ENCODE measurements at regions not wholly inside any gene's neighbourhood (a gene's known extent, or its start where the extent isn't known, plus 50 kb on each side); places are given as distances from the start of the nearest gene placed in this dataset.

GRCh38 chr1:213744780-213745179 lies 243.0 kb upstream of the PROX1 start:
- POLR2A ChIA-PET: no interaction called here
- no peaks in the 10 kb centered on the region for H3K4me1 Mint-ChIP-seq
- H3K36me3 Mint-ChIP-seq: no peaks in the 10 kb centered on the region
- CTCF ChIA-PET: interaction anchor here (0.7 kb wide), 1 partner anchor 20 kb away, joined by 3 read pairs; no protein-coding TSS in a partner anchor
- no peak overlapping the region for H3K27ac Mint-ChIP-seq
- Histone ChIP-seq H3K4me3 (ENCODE audit: low read length) (no peak overlapping the region), H3K27ac (ENCODE audit: low read depth, low read length) (no peak overlapping the region), H3K9me3 (ENCODE audit: control insufficient read depth in 2 of 3, low read length in 3 of 3) (no peaks in the 10 kb centered on the region), H3K27me3 (ENCODE audit: control insufficient read depth in 2 of 2, insufficient read depth in 2 of 2, low read length in 2 of 2) (no peaks in the 10 kb centered on the region), H3K4me1 (ENCODE audit: control insufficient read depth in 2 of 2, insufficient read depth in 2 of 2, low read length in 2 of 2) (no peaks in the 10 kb centered on the region), H3K36me3 (ENCODE audit: control insufficient read depth in 2 of 3, insufficient read depth in 3 of 3, low read length in 3 of 3) (no peaks in the 10 kb centered on the region)
- peaks cover 0 to 9% (median 0%) of the 10 kb centered on the region in 11 donors for H3K9me3 Mint-ChIP-seq
- DNase-seq (no peak), ATAC-seq (no peak)
- no peaks in the 10 kb centered on the region for H3K27me3 Mint-ChIP-seq
- intact Hi-C loops (cut with micrococcal nuclease): no loop called here
- no peak overlapping the region for H3K4me3 Mint-ChIP-seq

GRCh38 chr1:213745451-213745850 lies 242.3 kb upstream of the PROX1 start:
- DNase-seq (no peak), ATAC-seq (no peak)
- Mint-ChIP-seq H3K36me3 (no peaks in the 10 kb centered on the region), H3K4me3 (no peak overlapping the region), H3K27me3 (no peaks in the 10 kb centered on the region), H3K27ac (no peak overlapping the region), H3K4me1 (peaks cover 0 to 5% (median 0%) of the 10 kb centered on the region in 7 donors), H3K9me3 (peaks cover 0 to 9% (median 0%) of the 10 kb centered on the region in 11 donors)
- Histone ChIP-seq H3K27ac (ENCODE audit: low read depth, low read length) (no peak overlapping the region), H3K27me3 (ENCODE audit: control insufficient read depth in 2 of 2, insufficient read depth in 2 of 2, low read length in 2 of 2) (no peaks in the 10 kb centered on the region), H3K9me3 (ENCODE audit: control insufficient read depth in 2 of 3, low read length in 3 of 3) (no peaks in the 10 kb centered on the region), H3K4me3 (ENCODE audit: low read length) (no peak overlapping the region), H3K36me3 (ENCODE audit: control insufficient read depth in 2 of 3, insufficient read depth in 3 of 3, low read length in 3 of 3) (no peaks in the 10 kb centered on the region), H3K4me1 (ENCODE audit: control insufficient read depth in 2 of 2, insufficient read depth in 2 of 2, low read length in 2 of 2) (no peaks in the 10 kb centered on the region)
- POLR2A ChIA-PET: no interaction called here
- intact Hi-C loops (cut with micrococcal nuclease): no loop called here
- CTCF ChIA-PET: interaction anchor here (0.7 kb wide), 1 partner anchor 19 kb away, joined by 3 read pairs; no protein-coding TSS in a partner anchor

- H3K36me3 ChIP-seq (ENCODE audit: control insufficient read depth in 2 of 3, insufficient read depth in 3 of 3, low read length in 3 of 3): no peaks in the 10 kb centered on the region
- Mint-ChIP-seq H3K27me3 (peaks cover 0 to 4% (median 0%) of the 10 kb centered on the region in 5 donors), H3K27ac (no peak overlapping the region), H3K4me1 (peaks cover 0 to 5% (median 0%) of the 10 kb centered on the region in 7 donors), H3K36me3 (no peaks in the 10 kb centered on the region), H3K4me3 (no peak overlapping the region), H3K9me3 (peaks cover 0 to 6% (median 0%) of the 10 kb centered on the region in 11 donors)
- ChIA-PET CTCF (no interaction called here), POLR2A (no interaction called here)
- H3K27ac ChIP-seq (ENCODE audit: low read depth, low read length): no peak overlapping the region
- no peaks in the 10 kb centered on the region for H3K27me3 ChIP-seq (ENCODE audit: control insufficient read depth in 2 of 2, insufficient read depth in 2 of 2, low read length in 2 of 2)
- no peak for ATAC-seq
- H3K4me3 ChIP-seq (ENCODE audit: low read length): no peak overlapping the region
- intact Hi-C loops (cut with micrococcal nuclease): no loop called here
- H3K9me3 ChIP-seq (ENCODE audit: control insufficient read depth in 2 of 3, low read length in 3 of 3): no peaks in the 10 kb centered on the region
- no peak for DNase-seq
- no peaks in the 10 kb centered on the region for H3K4me1 ChIP-seq (ENCODE audit: control insufficient read depth in 2 of 2, insufficient read depth in 2 of 2, low read length in 2 of 2)
These were observed 238.2 kb upstream of the PROX1 start for GRCh38 chr1:213749558-213749957.

GRCh38 chr1:213750231-213751063 lies 237.3 kb upstream of the PROX1 start:
- Histone ChIP-seq H3K36me3 (ENCODE audit: control insufficient read depth in 2 of 3, insufficient read depth in 3 of 3, low read length in 3 of 3) (no peaks in the 10 kb centered on the region), H3K9me3 (ENCODE audit: control insufficient read depth in 2 of 3, low read length in 3 of 3) (no peaks in the 10 kb centered on the region), H3K4me3 (ENCODE audit: low read length) (no peak overlapping the region), H3K4me1 (ENCODE audit: control insufficient read depth in 2 of 2, insufficient read depth in 2 of 2, low read length in 2 of 2) (no peaks in the 10 kb centered on the region), H3K27ac (ENCODE audit: low read depth, low read length) (no peak overlapping the region), H3K27me3 (ENCODE audit: control insufficient read depth in 2 of 2, insufficient read depth in 2 of 2, low read length in 2 of 2) (no peaks in the 10 kb centered on the region)
- Mint-ChIP-seq H3K27ac (no peak overlapping the region), H3K9me3 (peaks cover 0 to 6% (median 0%) of the 10 kb centered on the region in 11 donors), H3K4me3 (no peak overlapping the region), H3K36me3 (no peaks in the 10 kb centered on the region), H3K4me1 (peaks cover 0 to 5% (median 0%) of the 10 kb centered on the region in 7 donors), H3K27me3 (peaks cover 0 to 4% (median 0%) of the 10 kb centered on the region in 5 donors)
- DNase-seq (no peak), ATAC-seq (no peak)
- CTCF ChIA-PET: no interaction called here
- POLR2A ChIA-PET: interaction anchor here (0.5 kb wide), 1 partner anchor 33 kb away, joined by 6 read pairs; no protein-coding TSS in a partner anchor
- intact Hi-C loops (cut with micrococcal nuclease): no loop called here

GRCh38 chr1:213751064-213751397 lies 236.7 kb upstream of the PROX1 start:
- Mint-ChIP-seq H3K27ac (no peak overlapping the region), H3K4me1 (peaks cover 0 to 5% (median 0%) of the 10 kb centered on the region in 7 donors), H3K4me3 (no peak overlapping the region), H3K9me3 (peaks cover 0 to 6% (median 0%) of the 10 kb centered on the region in 11 donors), H3K36me3 (no peaks in the 10 kb centered on the region), H3K27me3 (peaks cover 0 to 4% (median 0%) of the 10 kb centered on the region in 5 donors)
- Histone ChIP-seq H3K36me3 (ENCODE audit: control insufficient read depth in 2 of 3, insufficient read depth in 3 of 3, low read length in 3 of 3) (no peaks in the 10 kb centered on the region), H3K4me1 (ENCODE audit: control insufficient read depth in 2 of 2, insufficient read depth in 2 of 2, low read length in 2 of 2) (no peaks in the 10 kb centered on the region), H3K27ac (ENCODE audit: low read depth, low read length) (no peak overlapping the region), H3K4me3 (ENCODE audit: low read length) (no peak overlapping the region), H3K27me3 (ENCODE audit: control insufficient read depth in 2 of 2, insufficient read depth in 2 of 2, low read length in 2 of 2) (no peaks in the 10 kb centered on the region), H3K9me3 (ENCODE audit: control insufficient read depth in 2 of 3, low read length in 3 of 3) (no peaks in the 10 kb centered on the region)
- POLR2A ChIA-PET: no interaction called here
- intact Hi-C loops (cut with micrococcal nuclease): no loop called here
- DNase-seq (no peak), ATAC-seq (no peak)
- CTCF ChIA-PET: no interaction called here

GRCh38 chr1:213759359-213760181 lies 228.2 kb upstream of the PROX1 start:
- peaks cover 0 to 6% (median 0%) of the 10 kb centered on the region in 11 donors for H3K9me3 Mint-ChIP-seq
- H3K4me3 ChIP-seq (ENCODE audit: low read length): no peak overlapping the region
- H3K4me1 Mint-ChIP-seq: peaks cover 12 to 32% (median 21%) of the 10 kb centered on the region in 7 donors
- CTCF ChIA-PET: no interaction called here
- no peaks in the 10 kb centered on the region for H3K9me3 ChIP-seq (ENCODE audit: control insufficient read depth in 2 of 3, low read length in 3 of 3)
- H3K4me1 ChIP-seq (ENCODE audit: control insufficient read depth in 2 of 2, insufficient read depth in 2 of 2, low read length in 2 of 2): peaks cover 0 to 12% of the 10 kb centered on the region in 2 donors
- intact Hi-C loops (cut with micrococcal nuclease): loop anchor here in 1 of 2 donors (5.0 kb wide), 1 partner anchor 113 kb away; no protein-coding TSS in a partner anchor
- POLR2A ChIA-PET: no interaction called here
- peaks cover 0 to 6% (median 0%) of the 10 kb centered on the region in 5 donors for H3K36me3 Mint-ChIP-seq
- peak overlapping the region in 2 of 9 donors; percentile 28 to 78 for H3K27ac Mint-ChIP-seq
- no peaks in the 10 kb centered on the region for H3K27me3 ChIP-seq (ENCODE audit: control insufficient read depth in 2 of 2, insufficient read depth in 2 of 2, low read length in 2 of 2)
- H3K36me3 ChIP-seq (ENCODE audit: control insufficient read depth in 2 of 3, insufficient read depth in 3 of 3, low read length in 3 of 3): no peaks in the 10 kb centered on the region
- no peak for DNase-seq
- H3K27me3 Mint-ChIP-seq: peaks cover 0 to 5% (median 0%) of the 10 kb centered on the region in 5 donors
- H3K4me3 Mint-ChIP-seq: no peak overlapping the region
- H3K27ac ChIP-seq (ENCODE audit: low read depth, low read length): no peak overlapping the region
- ATAC-seq: no peak

Data from naive thymus-derived CD4-positive, alpha-beta T cell (primary cell).